Ovary (tissue), 3 donors: ENCODE measurements at regions not wholly inside any gene's neighbourhood (a gene's known extent, or its start where the extent isn't known, plus 50 kb on each side); places are given as distances from the start of the nearest gene placed in this dataset.
"Not testable (repeated sequence)": the region's sequence is repeated elsewhere in the genome, so short reads cannot be mapped to it uniquely, and the experiment has no call there.

ENCODE experiments used
- POLR2A ChIP-seq: fragments of 450-650 bp; IDR thresholded peaks from one replicate; pipeline ENCODE4 v1.6.1; 2017; ENCODE audit warnings: antibody characterized with exemption, mild to moderate bottlenecking, moderate library complexity
- TF ChIP-seq, protein P1 (sequence below), 3 donors: fragments of 450-650 bp in 2 of 3; fragments of 200-600 bp in 1 of 3; IDR thresholded peaks; one replicate each; pipeline versions ENCODE4 v1.5.1 to v1.8.0; 2016 to 2022; ENCODE audit warnings: antibody characterized with exemption in 3 of 3, mild to moderate bottlenecking in 1 of 3
- donor health status: DM: no; HTN: no; CAD: no.

DNA sequence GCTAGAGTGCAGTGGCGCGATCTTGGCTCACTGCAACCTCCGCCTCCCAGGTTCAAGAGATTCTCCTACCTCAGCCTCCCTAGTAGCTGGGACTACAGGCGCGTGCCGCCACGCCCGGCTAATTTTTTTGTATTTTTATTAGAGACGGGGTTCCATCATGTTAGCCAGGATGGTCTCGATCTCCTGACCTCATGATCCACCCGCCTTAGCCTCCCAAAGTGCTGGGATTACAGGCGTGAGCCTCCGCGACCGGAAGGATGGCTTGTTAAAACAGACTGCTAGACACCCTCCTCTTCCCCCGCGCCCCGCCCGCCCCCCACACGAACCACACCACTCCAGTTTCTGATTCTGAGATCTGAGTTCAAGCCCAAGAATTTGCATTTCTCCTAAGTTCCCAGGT is 71.2 kb upstream of the ZNF184 start:
- TF ChIP-seq, protein P1, sequence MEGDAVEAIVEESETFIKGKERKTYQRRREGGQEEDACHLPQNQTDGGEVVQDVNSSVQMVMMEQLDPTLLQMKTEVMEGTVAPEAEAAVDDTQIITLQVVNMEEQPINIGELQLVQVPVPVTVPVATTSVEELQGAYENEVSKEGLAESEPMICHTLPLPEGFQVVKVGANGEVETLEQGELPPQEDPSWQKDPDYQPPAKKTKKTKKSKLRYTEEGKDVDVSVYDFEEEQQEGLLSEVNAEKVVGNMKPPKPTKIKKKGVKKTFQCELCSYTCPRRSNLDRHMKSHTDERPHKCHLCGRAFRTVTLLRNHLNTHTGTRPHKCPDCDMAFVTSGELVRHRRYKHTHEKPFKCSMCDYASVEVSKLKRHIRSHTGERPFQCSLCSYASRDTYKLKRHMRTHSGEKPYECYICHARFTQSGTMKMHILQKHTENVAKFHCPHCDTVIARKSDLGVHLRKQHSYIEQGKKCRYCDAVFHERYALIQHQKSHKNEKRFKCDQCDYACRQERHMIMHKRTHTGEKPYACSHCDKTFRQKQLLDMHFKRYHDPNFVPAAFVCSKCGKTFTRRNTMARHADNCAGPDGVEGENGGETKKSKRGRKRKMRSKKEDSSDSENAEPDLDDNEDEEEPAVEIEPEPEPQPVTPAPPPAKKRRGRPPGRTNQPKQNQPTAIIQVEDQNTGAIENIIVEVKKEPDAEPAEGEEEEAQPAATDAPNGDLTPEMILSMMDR (IDR thresholded peaks at IDR 0.05): not testable (repeated sequence)
- not testable (repeated sequence) for TF ChIP-seq POLR2A
